H1 (cell line): ENCODE measurements at regions not wholly inside any gene's neighbourhood (a gene's known extent, or its start where the extent isn't known, plus 50 kb on each side); places are given as distances from the start of the nearest gene placed in this dataset.

Experiments used
- BCL11A ChIP-seq, 2 experiments: IDR thresholded peaks; one replicate each; pipeline ENCODE4 v1.6.1; 2011; ENCODE audit warnings: low read depth in 2 of 2, low read length in 2 of 2, mild to moderate bottlenecking in 2 of 2
- E2F6 ChIP-seq: IDR thresholded peaks from 2 replicates; pipeline ENCODE4 v1.6.1; 2012; ENCODE audit warnings: inconsistent platforms
- KDM1A ChIP-seq: fragments of 200-600, 300-600 bp; sonication (generic); IDR thresholded peaks from 2 replicates; pipeline ENCODE4 v1.7.1; 2016; ENCODE audit warnings: mild to moderate bottlenecking, low read length, borderline replicate concordance
- RFX5 ChIP-seq: IDR thresholded peaks from 2 replicates; pipeline ENCODE4 v1.6.1; 2011; ENCODE audit warnings: low read depth, low read length, improper control_type of control experiment, borderline replicate concordance
- TAF1 ChIP-seq: IDR thresholded peaks from 2 replicates; pipeline ENCODE4 v1.6.1; 2011; ENCODE audit warnings: mild to moderate bottlenecking, low read depth, low read length
- TEAD4 ChIP-seq: IDR thresholded peaks from 2 replicates; pipeline ENCODE4 v1.6.1; 2012; ENCODE audit warnings: low read depth, low read length, inconsistent platforms, mixed read lengths
- TF ChIP-seq, protein P1 (sequence below): fragments of 300-600 bp; sonication (generic); IDR thresholded peaks from 2 replicates; pipeline ENCODE4 v1.7.1; 2012; ENCODE audit warnings: low read length, moderate library complexity, mild to moderate bottlenecking, inconsistent platforms; ENCODE audit not compliant: insufficient replicate concordance

- TF ChIP-seq, protein P1, sequence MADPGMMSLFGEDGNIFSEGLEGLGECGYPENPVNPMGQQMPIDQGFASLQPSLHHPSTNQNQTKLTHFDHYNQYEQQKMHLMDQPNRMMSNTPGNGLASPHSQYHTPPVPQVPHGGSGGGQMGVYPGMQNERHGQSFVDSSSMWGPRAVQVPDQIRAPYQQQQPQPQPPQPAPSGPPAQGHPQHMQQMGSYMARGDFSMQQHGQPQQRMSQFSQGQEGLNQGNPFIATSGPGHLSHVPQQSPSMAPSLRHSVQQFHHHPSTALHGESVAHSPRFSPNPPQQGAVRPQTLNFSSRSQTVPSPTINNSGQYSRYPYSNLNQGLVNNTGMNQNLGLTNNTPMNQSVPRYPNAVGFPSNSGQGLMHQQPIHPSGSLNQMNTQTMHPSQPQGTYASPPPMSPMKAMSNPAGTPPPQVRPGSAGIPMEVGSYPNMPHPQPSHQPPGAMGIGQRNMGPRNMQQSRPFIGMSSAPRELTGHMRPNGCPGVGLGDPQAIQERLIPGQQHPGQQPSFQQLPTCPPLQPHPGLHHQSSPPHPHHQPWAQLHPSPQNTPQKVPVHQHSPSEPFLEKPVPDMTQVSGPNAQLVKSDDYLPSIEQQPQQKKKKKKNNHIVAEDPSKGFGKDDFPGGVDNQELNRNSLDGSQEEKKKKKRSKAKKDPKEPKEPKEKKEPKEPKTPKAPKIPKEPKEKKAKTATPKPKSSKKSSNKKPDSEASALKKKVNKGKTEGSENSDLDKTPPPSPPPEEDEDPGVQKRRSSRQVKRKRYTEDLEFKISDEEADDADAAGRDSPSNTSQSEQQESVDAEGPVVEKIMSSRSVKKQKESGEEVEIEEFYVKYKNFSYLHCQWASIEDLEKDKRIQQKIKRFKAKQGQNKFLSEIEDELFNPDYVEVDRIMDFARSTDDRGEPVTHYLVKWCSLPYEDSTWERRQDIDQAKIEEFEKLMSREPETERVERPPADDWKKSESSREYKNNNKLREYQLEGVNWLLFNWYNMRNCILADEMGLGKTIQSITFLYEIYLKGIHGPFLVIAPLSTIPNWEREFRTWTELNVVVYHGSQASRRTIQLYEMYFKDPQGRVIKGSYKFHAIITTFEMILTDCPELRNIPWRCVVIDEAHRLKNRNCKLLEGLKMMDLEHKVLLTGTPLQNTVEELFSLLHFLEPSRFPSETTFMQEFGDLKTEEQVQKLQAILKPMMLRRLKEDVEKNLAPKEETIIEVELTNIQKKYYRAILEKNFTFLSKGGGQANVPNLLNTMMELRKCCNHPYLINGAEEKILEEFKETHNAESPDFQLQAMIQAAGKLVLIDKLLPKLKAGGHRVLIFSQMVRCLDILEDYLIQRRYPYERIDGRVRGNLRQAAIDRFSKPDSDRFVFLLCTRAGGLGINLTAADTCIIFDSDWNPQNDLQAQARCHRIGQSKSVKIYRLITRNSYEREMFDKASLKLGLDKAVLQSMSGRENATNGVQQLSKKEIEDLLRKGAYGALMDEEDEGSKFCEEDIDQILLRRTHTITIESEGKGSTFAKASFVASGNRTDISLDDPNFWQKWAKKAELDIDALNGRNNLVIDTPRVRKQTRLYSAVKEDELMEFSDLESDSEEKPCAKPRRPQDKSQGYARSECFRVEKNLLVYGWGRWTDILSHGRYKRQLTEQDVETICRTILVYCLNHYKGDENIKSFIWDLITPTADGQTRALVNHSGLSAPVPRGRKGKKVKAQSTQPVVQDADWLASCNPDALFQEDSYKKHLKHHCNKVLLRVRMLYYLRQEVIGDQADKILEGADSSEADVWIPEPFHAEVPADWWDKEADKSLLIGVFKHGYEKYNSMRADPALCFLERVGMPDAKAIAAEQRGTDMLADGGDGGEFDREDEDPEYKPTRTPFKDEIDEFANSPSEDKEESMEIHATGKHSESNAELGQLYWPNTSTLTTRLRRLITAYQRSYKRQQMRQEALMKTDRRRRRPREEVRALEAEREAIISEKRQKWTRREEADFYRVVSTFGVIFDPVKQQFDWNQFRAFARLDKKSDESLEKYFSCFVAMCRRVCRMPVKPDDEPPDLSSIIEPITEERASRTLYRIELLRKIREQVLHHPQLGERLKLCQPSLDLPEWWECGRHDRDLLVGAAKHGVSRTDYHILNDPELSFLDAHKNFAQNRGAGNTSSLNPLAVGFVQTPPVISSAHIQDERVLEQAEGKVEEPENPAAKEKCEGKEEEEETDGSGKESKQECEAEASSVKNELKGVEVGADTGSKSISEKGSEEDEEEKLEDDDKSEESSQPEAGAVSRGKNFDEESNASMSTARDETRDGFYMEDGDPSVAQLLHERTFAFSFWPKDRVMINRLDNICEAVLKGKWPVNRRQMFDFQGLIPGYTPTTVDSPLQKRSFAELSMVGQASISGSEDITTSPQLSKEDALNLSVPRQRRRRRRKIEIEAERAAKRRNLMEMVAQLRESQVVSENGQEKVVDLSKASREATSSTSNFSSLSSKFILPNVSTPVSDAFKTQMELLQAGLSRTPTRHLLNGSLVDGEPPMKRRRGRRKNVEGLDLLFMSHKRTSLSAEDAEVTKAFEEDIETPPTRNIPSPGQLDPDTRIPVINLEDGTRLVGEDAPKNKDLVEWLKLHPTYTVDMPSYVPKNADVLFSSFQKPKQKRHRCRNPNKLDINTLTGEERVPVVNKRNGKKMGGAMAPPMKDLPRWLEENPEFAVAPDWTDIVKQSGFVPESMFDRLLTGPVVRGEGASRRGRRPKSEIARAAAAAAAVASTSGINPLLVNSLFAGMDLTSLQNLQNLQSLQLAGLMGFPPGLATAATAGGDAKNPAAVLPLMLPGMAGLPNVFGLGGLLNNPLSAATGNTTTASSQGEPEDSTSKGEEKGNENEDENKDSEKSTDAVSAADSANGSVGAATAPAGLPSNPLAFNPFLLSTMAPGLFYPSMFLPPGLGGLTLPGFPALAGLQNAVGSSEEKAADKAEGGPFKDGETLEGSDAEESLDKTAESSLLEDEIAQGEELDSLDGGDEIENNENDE: no peak
- TF ChIP-seq BCL11A (IDR thresholded peaks at IDR 0.05; ENCODE audit: low read depth in 2 of 2, low read length in 2 of 2): no peak
- TF ChIP-seq TAF1: no peak
- no peak for TF ChIP-seq RFX5
- TF ChIP-seq KDM1A: no peak
- TF ChIP-seq E2F6: peak; percentile 81
- TF ChIP-seq TEAD4: 0 out of 2 replicates have a peak, but pooled peaks have one; percentile 54
- TF ChIP-seq, all 59 proteins: peak for 7
These were observed 548.0 kb upstream of the SALL3 start (continued) for GRCh38 chr18:78431606-78432005.
